ENCODE measurements at regions not wholly inside any gene's neighbourhood (a gene's known extent, or its start where the extent isn't known, plus 50 kb on each side); places are given as distances from the start of the nearest gene placed in this dataset.

GRCh38 chr21:35424122-35424521, 375.0 kb upstream of the RUNX1 start:
- Histone ChIP-seq H3F3A (ENCODE audit: insufficient read depth, low read length) (no peaks in the 10 kb centered on the region), H3K9me3 (replicated peaks; ENCODE audit: insufficient read depth, low read length) (no peaks in the 10 kb centered on the region), H3K4me2 (ENCODE audit: low read depth, low read length) (no peak overlapping the region), H3K36me3 (replicated peaks; ENCODE audit: insufficient read depth, low read length) (no peaks in the 10 kb centered on the region), H3K4me3 (ENCODE audit: low read length) (no peak overlapping the region), H3K79me2 (ENCODE audit: low read length) (no peaks in the 10 kb centered on the region), H2AFZ (ENCODE audit: low read length) (no peak overlapping the region), H3K9me2 (replicated peaks; ENCODE audit: insufficient read depth, low read length) (no peaks in the 10 kb centered on the region), H3K27ac (ENCODE audit: low read length) (no peak overlapping the region), H3K9ac (ENCODE audit: low read length) (no peak overlapping the region), H3K4me1 (ENCODE audit: low read length) (no peaks in the 10 kb centered on the region), H3K27me3 (replicated peaks; ENCODE audit: insufficient read depth, low read length) (no peaks in the 10 kb centered on the region), H4K20me1 (ENCODE audit: insufficient read depth, low read length) (no peaks in the 10 kb centered on the region)
- DNase-seq, result no peak
- no peak for TF ChIP-seq EZH2 (optimal IDR thresholded peaks at IDR 0.05; ENCODE audit: low read depth, low read length)
- TF ChIP-seq, protein P1, sequence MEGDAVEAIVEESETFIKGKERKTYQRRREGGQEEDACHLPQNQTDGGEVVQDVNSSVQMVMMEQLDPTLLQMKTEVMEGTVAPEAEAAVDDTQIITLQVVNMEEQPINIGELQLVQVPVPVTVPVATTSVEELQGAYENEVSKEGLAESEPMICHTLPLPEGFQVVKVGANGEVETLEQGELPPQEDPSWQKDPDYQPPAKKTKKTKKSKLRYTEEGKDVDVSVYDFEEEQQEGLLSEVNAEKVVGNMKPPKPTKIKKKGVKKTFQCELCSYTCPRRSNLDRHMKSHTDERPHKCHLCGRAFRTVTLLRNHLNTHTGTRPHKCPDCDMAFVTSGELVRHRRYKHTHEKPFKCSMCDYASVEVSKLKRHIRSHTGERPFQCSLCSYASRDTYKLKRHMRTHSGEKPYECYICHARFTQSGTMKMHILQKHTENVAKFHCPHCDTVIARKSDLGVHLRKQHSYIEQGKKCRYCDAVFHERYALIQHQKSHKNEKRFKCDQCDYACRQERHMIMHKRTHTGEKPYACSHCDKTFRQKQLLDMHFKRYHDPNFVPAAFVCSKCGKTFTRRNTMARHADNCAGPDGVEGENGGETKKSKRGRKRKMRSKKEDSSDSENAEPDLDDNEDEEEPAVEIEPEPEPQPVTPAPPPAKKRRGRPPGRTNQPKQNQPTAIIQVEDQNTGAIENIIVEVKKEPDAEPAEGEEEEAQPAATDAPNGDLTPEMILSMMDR (IDR thresholded peaks at IDR 0.05; ENCODE audit: low read length), result no peak
- no peak for TF ChIP-seq EZH2phosphoT487 (IDR thresholded peaks at IDR 0.05; ENCODE audit: low read length)

GRCh38 chr21:35423709-35424108, 374.6 kb upstream of the RUNX1 start:
- no peak overlapping the region for H3K27ac ChIP-seq (ENCODE audit: low read length)
- no peaks in the 10 kb centered on the region for H3K9me2 ChIP-seq (replicated peaks; ENCODE audit: insufficient read depth, low read length)
- no peaks in the 10 kb centered on the region for H3K9me3 ChIP-seq (replicated peaks; ENCODE audit: insufficient read depth, low read length)
- H3K4me2 ChIP-seq (ENCODE audit: low read depth, low read length), result no peak overlapping the region
- no peaks in the 10 kb centered on the region for H3K79me2 ChIP-seq (ENCODE audit: low read length)
- no peak overlapping the region for H3K4me3 ChIP-seq (ENCODE audit: low read length)
- no peak overlapping the region for H2AFZ ChIP-seq (ENCODE audit: low read length)
- H3K9ac ChIP-seq (ENCODE audit: low read length), result no peak overlapping the region
- H3K36me3 ChIP-seq (replicated peaks; ENCODE audit: insufficient read depth, low read length), result no peaks in the 10 kb centered on the region
- DNase-seq, result no peak
- TF ChIP-seq, protein P1 (IDR thresholded peaks at IDR 0.05; ENCODE audit: low read length), result no peak
- TF ChIP-seq EZH2phosphoT487 (IDR thresholded peaks at IDR 0.05; ENCODE audit: low read length) (no peak), EZH2 (optimal IDR thresholded peaks at IDR 0.05; ENCODE audit: low read depth, low read length) (no peak)
- H3F3A ChIP-seq (ENCODE audit: insufficient read depth, low read length), result no peaks in the 10 kb centered on the region
- H4K20me1 ChIP-seq (ENCODE audit: insufficient read depth, low read length), result no peaks in the 10 kb centered on the region
- H3K27me3 ChIP-seq (replicated peaks; ENCODE audit: insufficient read depth, low read length), result no peaks in the 10 kb centered on the region
- no peaks in the 10 kb centered on the region for H3K4me1 ChIP-seq (ENCODE audit: low read length)

DNA sequence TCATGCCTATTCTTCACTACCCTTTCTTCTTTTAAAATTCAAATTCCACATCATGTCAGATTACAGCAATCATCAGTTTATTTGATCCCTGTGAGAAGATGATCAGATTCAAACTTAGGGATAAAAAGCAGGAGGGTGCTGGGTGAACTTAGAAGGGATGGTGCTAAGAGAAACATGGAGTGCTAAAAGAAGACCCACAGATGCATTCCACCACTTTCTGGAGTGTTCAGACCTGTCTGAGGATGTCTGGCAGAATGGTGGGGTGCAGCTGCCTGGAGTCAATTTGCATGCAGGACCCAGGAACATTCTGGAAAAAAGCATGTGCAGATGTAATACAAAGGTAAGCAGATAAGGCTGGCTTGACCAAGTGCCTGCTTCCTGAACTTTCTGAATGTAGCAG, 372.9 kb upstream of the RUNX1 start:
- no peaks in the 10 kb centered on the region for H3K9me3 ChIP-seq (replicated peaks; ENCODE audit: insufficient read depth, low read length)
- no peak overlapping the region for H3K4me2 ChIP-seq (ENCODE audit: low read depth, low read length)
- no peaks in the 10 kb centered on the region for H3F3A ChIP-seq (ENCODE audit: insufficient read depth, low read length)
- no peak overlapping the region for H3K27ac ChIP-seq (ENCODE audit: low read length)
- H3K79me2 ChIP-seq (ENCODE audit: low read length), result no peaks in the 10 kb centered on the region
- no peaks in the 10 kb centered on the region for H4K20me1 ChIP-seq (ENCODE audit: insufficient read depth, low read length)
- H3K9ac ChIP-seq (ENCODE audit: low read length), result no peak overlapping the region
- no peak for DNase-seq
- no peaks in the 10 kb centered on the region for H3K27me3 ChIP-seq (replicated peaks; ENCODE audit: insufficient read depth, low read length)
- no peak overlapping the region for H2AFZ ChIP-seq (ENCODE audit: low read length)
- TF ChIP-seq EZH2 (optimal IDR thresholded peaks at IDR 0.05; ENCODE audit: low read depth, low read length) (no peak), EZH2phosphoT487 (IDR thresholded peaks at IDR 0.05; ENCODE audit: low read length) (no peak)
- TF ChIP-seq, protein P1 (IDR thresholded peaks at IDR 0.05; ENCODE audit: low read length), result no peak
- H3K9me2 ChIP-seq (replicated peaks; ENCODE audit: insufficient read depth, low read length), result no peaks in the 10 kb centered on the region
- H3K4me1 ChIP-seq (ENCODE audit: low read length), result no peaks in the 10 kb centered on the region
- no peak overlapping the region for H3K4me3 ChIP-seq (ENCODE audit: low read length)
- no peaks in the 10 kb centered on the region for H3K36me3 ChIP-seq (replicated peaks; ENCODE audit: insufficient read depth, low read length)
